Left cardiac atrium (tissue), 4 donors: ENCODE measurements at regions not wholly inside any gene's neighbourhood (a gene's known extent, or its start where the extent isn't known, plus 50 kb on each side); places are given as distances from the start of the nearest gene placed in this dataset.
A peak's percentile ranks its signal among the peaks of the same experiment; 100 is the strongest.
"Not testable (repeated sequence)": the region's sequence is repeated elsewhere in the genome, so short reads cannot be mapped to it uniquely, and the experiment has no call there.

ENCODE experiments used
- ATAC-seq, 2 donors: fragments of 200-7000 bp; cut with Tn5 transposase; one replicate each; pipeline ENCODE4 v1.9.1; 2020; ENCODE audit warnings: mild to moderate bottlenecking in 2 of 2, moderate library complexity in 2 of 2
- DNase-seq: peaks from one replicate; pipeline ENCODE4 v3.0.0-alpha.2; 2020
- intact Hi-C, 2 donors: fragments of 100-400 bp; cut with DNase I; formaldehyde crosslinking; loops; one replicate each; pipeline versions ENCODE4 v1.14.1 to v1.15.1; 2022 to 2023
- donor health status: DM: no; HTN: yes; CAD: no.
- donor health status: DM: no; HTN: yes; CAD: no; lungs with severe emphysema.
- donor health status: DM: yes; HTN: yes; CAD: no.
- donor health status: Dilated cardiomyopathy.

DNA sequence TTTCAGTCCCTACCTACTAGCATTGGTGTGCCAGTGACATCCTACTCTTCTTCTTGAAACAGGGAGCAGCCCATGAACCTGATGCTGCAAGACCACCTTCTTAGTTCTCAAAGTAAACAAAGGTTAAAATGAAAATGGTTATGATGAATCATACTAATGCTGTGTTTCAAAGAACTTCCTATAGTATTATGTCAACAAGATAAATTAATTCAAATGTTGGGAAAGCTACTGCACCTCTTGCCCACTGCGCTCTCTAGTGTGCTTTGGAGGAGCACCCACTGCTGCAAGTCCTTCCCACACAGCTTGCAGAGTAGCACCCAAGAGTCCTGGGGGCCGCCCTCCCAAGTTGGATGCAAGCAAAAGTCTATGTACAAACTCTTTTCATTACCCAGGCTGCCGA lies 81.1 kb downstream of the CD200R1L start:
- DNase-seq (no peak), ATAC-seq (no peak)
- intact Hi-C loops = no loop called here

DNA sequence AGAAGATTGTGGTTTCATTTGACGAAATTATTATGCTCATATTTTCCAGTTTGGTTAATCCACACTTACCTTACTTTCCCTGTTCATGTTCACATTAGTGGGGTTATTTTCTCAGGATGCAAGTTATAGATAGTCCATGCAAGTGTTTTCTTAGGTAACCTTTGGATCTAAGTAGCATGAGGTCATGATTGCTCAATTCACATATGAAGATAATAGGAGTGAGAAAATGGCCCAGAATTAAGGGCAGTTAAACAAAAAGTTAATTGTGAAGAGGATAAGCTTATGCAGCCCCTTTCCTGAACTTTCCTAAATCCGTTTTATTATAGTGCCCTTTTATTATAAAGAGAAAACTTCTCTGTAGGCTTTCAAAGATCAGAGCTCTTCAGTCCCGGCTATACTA lies 83.4 kb downstream of the CD200R1L start:
- intact Hi-C loops = no loop called here
- DNase-seq = no peak
- no peak for ATAC-seq

DNA sequence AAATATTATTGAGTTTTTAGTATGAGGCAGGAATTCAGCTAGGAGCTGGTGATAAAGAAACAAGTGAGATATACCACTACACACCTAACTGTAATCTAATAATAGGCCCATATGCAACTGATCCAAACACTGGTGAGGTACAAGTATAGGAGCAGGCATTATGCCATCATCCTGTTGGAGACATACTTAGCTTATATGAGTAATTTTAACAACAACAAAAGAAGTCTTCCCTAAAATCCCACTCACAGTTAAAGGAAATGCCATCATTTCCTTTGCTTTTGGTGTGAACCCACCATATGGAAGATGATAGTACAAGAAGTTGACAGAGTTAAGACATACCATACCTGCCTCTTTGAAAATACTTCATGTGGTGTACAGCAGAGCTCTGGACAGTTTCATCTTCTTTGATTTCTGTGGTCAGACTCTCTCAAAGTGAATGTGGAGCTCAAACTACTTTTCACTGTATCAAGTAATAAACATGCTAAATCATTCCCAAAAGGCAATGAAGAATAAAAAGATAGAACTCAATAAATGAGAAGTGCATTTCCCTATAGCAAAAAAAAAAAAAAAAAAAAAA lies 85.5 kb downstream of the CD200R1L start:
- ATAC-seq (no peak), DNase-seq (no peak)
- intact Hi-C loops = no loop called here

DNA sequence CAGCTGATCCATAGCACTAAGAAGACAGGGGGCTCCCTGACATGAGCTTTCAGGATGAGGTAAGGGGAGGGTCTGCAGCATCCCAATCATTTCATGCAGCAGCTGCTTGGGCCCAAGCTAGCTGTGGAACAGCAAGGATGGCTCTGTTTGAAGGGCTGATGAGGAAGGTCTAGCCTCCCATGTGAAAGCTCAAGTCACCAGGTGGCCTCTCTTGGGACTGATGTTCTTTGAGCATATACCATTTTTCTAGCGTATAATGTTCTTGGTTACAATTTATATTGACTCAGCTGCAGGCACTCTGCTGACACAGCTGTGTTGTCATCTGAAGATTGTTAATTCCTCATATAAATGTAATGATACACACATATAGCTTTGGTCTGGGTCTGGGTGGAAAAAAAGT lies 87.0 kb downstream of the CD200R1L start:
- intact Hi-C loops = no loop called here
- no peak for ATAC-seq
- DNase-seq = no peak

DNA sequence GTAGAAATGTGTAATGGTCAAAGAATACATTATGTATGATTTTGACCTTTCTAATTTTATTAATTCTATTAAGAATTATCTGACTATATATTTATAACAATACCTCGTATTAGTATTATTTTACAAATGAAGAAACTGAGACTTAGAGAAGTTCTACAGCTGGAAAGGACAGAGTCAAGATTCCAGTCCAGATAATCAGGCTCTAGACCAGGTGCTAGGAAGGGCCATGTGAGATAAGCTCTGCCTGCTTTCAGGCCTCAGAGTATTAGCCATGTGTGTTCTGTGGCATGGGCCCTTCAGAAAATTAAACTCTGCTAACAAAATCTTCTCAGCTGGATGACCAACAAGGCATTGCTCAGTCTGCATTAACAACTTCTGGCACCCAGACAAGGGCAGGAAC lies 87.5 kb downstream of the CD200R1L start:
- DNase-seq = no peak
- no peak for ATAC-seq
- intact Hi-C loops = no loop called here

DNA sequence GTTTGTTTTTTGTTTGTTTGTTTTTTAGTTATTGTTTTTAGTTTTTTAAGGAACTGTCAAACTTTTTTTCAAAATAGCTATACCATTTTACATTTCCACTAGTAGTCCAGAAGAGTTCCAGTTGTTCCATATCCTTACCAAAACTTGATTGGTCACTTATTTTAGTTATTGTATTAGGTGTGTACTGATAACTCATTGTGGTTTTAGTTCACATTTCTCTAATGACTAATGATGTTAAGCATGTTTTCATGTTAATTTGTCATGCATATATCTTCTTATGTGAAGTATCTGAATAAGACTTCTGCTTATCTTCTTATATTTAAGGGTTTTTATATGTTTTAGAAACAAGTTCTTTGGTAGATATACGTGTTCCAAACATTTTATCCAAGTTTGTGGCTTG lies 89.5 kb downstream of the CD200R1L start:
- no peak for DNase-seq
- ATAC-seq = no peak
- intact Hi-C loops = no loop called here

DNA sequence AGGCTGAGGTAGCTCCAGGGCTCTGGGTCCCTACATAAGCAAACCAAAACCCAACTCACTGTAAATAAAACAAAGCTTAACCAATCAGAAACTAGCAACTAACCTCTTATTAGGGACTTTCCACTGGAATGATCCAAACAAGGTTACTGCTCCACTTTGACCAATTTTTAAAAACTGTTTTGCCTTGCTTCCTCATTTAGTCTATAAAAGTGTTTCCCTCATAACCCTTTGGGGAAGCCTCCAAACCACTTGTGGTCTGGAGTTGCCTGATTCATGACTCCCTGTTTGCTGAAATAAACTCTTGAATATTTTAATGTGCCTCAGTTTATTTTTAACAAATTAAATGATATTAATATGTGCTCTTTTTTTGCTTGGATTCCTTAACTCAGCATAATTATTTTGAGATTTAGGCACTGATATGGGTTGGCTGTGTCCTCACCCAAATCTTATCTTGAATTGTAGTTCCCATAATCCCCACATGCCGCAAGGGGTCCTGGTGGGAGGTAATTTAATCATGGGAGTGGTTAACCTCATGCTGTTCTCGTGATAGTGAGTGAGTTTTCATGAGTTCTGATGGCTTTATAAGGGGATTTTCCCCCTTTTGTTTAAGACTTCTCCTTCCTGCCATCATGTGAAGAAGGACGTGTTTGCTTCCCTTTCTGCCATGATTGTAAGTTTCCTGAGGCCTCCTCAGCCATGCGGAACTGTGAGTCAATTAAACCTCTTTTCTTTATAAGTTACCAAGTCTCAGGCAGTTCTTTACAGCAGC lies 90.6 kb downstream of the CD200R1L start:
- no peak for ATAC-seq
- intact Hi-C loops = no loop called here

DNA sequence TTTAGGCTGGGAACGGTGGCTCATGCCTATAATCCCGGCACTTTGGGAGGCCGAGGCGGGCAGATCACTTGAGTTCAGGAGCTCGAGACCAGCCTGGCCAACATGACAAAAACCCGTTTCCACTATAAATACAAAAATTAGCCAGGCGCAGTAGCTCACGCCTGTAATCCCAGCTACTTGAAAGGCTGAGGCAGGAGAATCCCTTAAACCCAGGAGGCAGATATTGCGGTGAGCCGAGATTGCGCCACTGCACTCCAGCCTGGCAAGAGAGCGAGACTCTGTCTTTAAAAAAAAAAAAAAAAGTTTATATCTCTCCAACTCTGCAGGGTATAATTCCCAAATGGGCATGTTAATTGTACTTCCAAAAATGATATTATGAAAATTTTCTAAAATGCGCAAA lies 91.6 kb downstream of the CD200R1L start:
- ATAC-seq, intact Hi-C loops, DNase-seq: not testable (repeated sequence)

More for the DNA sequence above, 90.6 kb downstream of the CD200R1L start:
- DNase-seq = no peak

DNA sequence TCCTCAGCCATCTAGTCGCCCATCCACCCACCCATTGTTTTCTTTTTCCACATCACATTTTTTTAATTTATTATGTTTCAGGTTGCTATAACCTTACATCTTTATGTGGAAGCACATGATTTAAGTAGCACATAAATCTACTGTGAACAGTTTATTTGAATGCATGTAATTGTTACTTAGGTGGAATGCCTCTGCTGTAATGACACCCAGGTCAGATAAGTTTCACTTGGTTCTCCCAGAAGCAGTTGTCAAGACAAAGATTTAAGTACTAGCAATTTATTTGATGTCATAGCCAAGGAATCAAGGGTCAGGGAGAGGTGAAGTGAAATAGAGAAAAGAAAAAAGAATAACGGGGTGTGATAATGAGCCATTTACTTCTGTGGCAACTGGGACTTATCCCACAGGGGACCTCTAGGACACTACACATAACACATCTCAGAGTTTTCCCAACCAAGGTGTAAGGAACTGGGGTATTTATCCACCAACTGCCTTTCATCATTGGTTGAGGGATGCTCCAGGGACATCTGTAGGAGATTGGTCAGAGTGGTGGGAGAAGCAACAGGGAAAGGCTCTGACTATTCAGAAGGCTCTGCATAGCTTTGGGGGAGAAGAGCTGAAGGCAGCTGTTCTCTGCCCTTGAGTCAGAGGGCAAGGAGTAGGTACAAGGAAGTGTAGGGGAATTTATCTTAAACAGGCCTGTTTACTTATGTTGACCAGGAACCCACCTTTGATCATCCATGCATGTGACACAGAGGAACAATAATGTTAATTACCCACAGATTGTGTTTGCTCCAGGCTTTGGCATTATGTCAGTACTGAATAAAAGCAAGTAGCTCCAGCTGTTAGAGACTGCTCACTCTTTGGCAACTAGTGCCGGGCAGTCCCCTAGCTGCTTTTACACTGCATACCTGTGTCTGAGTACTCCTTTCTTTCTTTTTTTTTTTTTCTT lies 94.8 kb downstream of the CD200R1L start:
- intact Hi-C loops = no loop called here
- no peak for DNase-seq
- ATAC-seq = peak in 1 of 2 donors; percentile 66

DNA sequence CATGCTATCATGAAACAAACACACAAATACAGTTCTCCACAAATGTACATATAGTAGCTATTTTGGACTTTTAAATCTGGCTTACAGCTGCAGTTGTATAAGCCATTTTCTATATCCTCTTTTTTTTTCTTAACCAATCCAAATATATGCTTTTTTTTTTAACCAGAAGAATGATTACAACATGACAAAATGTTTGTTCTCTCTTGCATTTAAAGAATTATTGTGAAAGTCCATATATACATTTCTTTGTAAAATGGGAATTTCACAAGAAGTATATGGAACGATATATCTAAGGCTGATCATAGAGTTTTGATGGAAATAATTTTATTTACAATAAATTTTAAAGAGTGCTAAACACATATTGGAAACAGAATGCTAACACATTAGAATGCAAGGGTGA lies 95.6 kb downstream of the CD200R1L start:
- ATAC-seq (no peak), DNase-seq (no peak)
- intact Hi-C loops = no loop called here

DNA sequence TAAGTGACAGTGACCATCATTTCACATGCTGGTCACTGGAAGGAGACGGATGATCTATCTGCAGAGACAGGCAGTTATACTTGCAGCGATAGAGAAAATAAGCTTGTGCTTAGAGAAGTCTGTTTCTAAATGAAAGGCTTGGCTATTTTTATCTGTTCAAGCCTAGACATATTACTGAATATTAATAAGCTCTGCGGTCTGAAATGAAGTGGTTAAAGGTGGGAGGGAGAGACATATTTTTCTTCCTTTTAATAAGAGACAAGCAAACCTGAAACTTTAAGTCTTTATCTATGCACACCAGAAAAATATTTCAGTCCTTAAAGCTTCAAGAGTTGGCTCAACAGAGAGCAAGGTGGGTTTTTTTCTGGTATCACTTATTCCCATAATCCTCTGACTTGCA lies 99.0 kb downstream of the CD200R1L start:
- ATAC-seq = no peak
- intact Hi-C loops = no loop called here
- no peak for DNase-seq

DNA sequence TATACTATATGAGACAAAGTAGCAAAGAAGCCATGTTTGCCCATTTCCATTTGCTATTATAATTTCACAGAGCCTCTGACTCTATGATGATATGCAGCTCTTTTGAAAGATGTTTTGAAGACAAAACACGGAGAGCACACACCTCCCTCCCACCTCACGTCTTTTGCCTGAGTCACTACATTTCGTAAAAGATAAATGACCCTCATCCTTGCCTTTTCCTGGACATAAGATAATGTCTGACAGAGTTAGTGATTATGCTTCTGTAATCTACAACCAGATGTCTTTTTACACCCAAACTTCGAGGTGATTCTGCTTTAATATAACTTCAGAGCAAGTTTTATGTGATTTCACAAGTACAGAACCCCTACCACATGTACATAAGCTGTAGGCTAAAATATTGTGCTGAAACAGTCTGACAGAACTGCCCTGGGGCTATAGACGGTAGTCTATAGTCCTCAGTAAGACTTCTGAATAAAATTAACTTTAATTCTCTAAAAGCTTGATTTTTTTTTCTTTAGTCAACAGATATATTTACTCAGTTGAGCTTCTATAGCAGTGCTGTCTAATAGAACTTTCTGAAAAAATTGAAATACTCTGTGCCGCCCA lies 99.9 kb downstream of the CD200R1L start:
- DNase-seq (no peak), ATAC-seq (peak; percentile 27 to 71)
- intact Hi-C loops = no loop called here

DNA sequence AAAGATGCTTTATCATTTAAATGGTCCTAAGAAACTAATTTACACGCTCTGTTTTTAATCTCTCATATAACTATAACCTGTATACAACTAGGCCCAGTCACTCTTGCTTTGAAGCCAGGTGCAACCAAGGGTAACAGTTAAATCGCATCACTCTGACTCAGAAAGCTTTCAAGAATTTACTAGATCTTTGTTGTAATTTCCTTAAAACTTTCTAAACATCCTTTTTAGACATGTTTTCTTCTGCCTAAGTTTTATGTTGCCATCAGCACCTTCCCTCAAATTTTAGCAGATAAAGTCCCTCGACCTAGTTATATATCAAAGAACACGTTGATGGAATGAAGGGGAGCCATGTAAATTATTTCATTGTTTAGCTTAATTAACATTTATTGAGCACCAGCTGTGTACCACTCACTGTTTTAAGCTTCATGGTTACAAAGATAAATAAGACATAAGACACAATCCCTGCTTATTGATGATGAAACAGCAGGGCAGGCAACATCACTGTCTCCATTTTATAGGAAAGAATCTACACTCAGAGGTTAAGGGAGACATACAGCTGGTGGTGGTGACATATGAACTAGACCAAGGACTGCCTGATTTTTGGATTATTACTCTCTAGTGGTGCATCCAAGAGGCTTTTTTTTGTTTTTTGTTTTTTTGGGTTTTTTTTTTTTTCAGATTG lies 101.0 kb downstream of the CD200R1L start:
- ATAC-seq (no peak), DNase-seq (no peak)
- intact Hi-C loops = no loop called here

DNA sequence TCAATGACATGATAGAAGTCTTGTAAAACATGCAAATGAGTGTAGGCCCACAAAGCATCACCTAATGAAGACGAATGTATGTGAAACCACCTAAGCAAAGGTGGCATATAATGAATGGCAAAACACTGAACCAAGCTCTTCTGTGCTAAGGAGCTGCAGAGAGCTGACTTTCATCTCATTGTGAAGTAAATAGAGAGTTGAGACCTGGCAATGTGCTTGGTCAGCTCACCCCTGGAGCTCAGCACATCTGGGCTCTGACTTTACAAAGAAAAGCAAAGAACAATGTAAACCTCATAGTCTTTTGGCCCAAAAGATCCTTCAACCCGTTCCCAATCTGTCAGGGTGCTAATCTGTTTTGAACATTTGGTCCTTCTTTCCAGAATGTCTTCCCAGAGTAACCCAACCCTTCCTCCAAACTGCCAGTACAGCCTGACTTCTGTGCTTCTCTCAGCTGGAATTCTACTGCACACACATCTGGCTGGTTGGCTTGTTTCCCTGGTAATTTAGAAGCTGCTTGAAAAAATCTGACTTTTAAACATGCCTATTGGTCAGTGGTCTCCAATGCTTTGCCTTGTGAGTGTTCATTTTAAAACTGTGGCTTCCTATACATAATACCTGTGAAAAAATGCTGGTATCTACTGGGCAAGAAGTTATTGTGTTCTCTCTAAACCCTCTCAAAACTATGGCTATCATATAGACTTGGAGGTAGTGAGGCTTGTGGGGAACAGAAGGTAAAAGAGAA lies 101.7 kb downstream of the CD200R1L start:
- no peak for DNase-seq
- ATAC-seq = peak; percentile 38 to 58

DNA sequence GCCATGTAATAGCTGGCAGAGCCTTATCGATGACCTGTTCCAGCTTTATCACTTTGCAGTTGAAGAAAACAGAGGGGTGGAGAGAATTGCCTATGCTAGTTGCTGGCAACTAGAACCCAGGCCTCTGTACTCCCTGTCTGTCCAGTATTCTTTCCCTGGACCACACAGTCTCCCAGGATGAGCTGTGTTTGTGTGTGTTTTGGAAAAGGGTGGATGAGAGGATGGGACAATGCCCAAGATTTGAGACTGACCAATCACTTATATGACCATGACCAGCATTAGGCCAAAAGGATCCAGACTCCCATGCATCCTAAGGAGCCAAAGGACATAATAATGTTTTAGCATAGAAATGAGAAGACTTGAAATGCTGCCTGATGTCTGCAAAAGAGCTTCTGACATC lies 102.6 kb downstream of the CD200R1L start:
- intact Hi-C loops = no loop called here
- no peak for DNase-seq
- peak in 1 of 2 donors; percentile 66 for ATAC-seq

More for the DNA sequence above, 101.7 kb downstream of the CD200R1L start:
- intact Hi-C loops = no loop called here

DNA sequence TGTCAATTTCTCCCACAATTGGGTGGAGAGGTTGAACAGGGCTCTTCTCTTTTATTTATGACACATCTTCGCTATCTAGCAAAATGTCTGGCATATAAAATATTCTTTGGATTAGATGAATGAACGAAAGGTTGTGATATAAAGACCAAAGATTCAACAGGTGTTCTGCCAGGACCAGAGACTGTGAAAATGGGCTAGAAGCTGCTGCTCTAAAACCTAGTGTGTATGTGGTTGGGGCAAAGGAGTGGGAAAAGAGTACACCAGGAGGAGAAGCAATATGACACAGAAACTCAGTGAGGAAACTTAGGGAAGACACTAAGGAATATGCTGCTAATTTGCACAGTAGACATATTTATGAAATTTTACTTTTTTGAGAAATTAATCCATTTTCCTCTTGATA lies 102.0 kb upstream of the CCDC80 start:
- ATAC-seq (no peak), DNase-seq (no peak)
- intact Hi-C loops = no loop called here

DNA sequence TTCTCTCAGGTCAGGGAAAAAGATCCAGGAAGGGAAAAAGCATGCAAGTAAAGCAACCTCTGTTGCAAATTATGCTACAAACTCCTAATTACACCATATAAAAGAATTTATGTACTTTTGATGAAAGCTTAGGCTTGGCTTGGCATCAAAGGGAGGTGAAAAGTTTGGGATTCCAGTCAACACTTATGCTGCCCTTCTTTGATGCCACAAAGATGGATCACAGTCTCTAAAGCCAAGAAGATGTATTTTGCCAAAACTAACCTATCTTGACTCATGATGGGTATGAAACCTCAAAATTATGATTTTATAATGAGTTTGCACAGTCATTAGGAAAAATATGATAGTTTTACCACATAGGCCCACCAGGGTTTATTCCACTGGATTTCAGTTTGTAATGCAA lies 101.0 kb upstream of the CCDC80 start:
- DNase-seq = no peak
- intact Hi-C loops = no loop called here
- peak in 1 of 2 donors; percentile 47 for ATAC-seq

DNA sequence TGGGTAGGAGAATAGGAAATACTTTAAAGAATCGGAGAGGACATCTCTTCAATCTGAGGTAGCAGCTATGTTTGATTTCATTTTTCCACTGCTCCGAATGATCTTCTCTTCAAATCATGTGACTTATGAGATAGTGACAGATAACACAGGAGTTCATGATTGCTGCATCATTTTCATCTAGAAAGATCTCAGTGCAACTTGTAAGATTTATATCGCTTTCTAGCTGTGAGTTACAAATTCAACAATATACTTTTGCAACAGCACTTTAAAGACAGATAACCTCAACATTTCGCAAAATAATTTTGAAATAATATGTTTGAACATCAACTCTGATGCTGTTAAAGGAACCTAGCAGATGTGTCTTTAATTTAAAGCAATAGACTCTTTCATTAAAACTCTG lies 99.9 kb upstream of the CCDC80 start:
- DNase-seq (no peak), ATAC-seq (no peak)
- intact Hi-C loops = no loop called here
